Hepatic stellate cell (primary cell): ENCODE measurements at regions not wholly inside any gene's neighbourhood (a gene's known extent, or its start where the extent isn't known, plus 50 kb on each side); places are given as distances from the start of the nearest gene placed in this dataset.

ENCODE experiments used
- DNase-seq: peaks from one replicate; pipeline ENCODE4 v3.0.0; 2011; ENCODE audit warnings: low spot score

GRCh38 chr4:24164054-24164693 lies 274.3 kb upstream of the PPARGC1A start:
- DNase-seq: no peak

DNA sequence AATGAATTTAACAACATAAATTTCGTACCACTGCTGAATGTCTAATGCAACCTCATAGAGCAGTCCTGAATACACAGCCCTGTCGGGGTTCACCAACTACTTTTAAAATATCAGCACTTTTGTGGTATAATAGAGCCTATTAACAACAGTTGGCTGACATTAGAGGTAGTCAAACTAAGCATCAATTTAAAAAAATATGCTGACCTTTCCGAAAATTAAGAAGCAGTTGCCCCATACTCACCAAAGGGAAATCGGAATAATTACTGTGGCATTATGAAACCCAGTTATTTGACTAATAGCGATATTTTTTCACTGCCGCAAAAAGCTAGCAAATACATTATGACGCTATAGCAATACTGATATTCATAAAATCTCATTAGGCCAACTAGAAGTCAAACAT lies 273.5 kb upstream of the PPARGC1A start:
- no peak for DNase-seq

GRCh38 chr4:24160358-24160757 lies 270.5 kb upstream of the PPARGC1A start:
- no peak for DNase-seq

DNA sequence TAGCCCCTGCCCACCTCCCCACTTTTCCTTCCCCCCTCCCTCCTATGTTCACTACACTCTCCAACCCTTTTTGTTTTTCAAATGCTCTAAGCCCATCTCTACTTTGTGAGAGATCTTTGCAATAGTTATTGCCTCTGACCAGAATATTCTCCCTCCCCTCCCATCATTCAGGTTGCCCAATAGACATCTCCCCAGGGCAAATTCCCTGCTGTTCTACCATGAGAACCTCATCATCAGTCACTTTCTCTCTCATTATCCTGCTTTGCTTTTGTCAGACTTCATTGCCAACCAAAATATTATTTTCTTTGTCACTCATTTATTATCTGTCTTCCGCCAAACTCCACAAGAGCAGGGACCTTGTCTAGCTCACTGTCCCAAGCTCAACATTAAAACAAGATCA lies 268.2 kb upstream of the PPARGC1A start:
- no peak for DNase-seq

DNA sequence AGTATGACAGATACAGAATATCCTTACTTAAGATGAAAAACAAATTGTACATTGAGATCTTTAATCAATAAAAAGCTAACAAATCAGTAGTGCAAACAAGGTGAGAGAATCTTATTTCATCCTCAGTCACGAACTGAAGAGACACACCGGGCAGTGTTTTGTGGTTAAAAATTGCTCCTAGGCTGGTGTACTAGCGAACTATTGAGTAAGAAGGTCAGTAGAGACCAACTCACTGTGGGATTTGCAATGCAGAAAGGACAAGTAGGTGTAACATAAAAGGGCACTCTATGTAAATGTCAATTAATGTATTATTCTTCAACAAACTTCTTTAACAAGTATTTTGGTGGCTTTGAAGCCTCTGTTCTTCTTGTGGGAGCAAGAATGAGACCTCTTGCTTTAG lies 260.2 kb upstream of the PPARGC1A start:
- no peak for DNase-seq

DNA sequence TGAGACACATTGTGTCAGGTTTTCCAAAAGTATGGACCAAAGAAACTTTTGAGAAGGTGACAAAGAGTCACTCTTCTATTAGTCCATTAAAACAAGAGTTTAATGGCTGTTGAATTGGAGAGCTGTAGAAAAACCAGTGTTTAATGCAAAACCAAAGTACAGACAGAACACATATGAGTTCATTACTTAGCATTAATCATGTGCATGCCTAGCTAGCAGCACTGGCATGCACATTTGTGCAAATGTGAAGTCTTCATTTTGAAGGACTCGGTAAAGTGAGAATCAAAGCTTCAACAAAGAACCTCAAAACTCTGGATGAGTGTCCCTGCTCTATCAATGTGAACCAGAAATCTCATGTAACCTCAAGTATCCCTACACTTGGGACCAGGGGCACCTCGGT lies 256.3 kb upstream of the PPARGC1A start:
- no peak for DNase-seq

- DNase-seq: no peak
These were observed 255.7 kb upstream of the PPARGC1A start for GRCh38 chr4:24145591-24145990.

GRCh38 chr4:24144381-24144780 lies 254.5 kb upstream of the PPARGC1A start:
- no peak for DNase-seq

GRCh38 chr4:24143741-24144140 lies 253.9 kb upstream of the PPARGC1A start:
- DNase-seq: no peak

- no peak for DNase-seq
These were observed 252.0 kb upstream of the PPARGC1A start for GRCh38 chr4:24141836-24142235.

GRCh38 chr4:24140892-24141291 lies 251.0 kb upstream of the PPARGC1A start:
- no peak for DNase-seq

- DNase-seq: no peak
These were observed 248.1 kb upstream of the PPARGC1A start for GRCh38 chr4:24137671-24138601.

DNA sequence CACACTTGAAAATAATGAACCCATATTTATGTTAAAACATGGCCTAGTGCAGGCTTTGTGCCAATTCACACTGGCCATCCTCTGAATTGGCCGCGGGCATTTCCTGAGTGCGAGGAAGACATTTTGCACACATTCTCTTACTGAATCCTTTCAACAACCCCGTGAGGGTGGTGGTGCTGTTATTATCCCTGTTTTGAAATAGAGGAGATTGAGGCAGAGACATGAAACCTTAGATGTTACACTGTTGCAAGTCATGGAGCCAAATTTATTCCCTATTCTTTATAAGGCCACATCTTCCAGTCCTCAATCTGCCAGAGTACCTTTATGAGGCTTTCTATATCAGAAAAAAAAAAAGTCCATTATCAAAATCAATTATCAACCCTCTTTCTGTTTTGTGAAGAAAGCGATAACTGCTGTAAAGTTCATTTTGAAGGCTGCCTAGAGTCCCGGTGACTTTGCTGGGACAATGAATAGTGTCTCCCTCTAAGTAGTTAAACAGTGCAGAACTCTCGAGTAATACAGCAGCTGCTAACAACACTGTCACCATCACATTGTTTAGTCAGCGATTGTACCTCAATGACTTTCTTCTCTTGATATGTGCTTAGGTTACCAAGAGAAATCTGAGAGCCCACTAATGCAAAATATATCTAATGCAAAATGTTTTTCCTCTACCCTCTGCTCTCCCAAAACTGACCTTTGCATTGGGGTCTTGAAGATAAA lies 242.3 kb upstream of the PPARGC1A start:
- no peak for DNase-seq

DNA sequence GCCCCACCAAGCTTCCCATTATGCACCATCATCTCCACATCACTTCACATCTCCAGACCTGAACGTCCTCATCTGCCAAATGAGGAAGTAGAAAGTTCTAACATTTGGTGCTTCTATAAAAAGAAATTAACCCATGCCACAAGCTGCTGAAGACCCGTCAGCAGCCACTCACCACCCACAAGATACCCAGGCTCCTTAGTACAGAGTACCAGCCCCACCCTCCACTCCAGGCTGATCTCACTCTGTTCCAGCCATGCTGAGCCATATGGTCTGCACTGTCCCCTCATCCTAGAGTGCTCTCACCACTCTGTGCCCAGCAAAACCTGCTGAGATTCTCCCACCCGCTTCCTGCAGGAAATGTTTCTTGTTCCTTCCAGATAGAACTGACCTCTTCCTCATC lies 240.8 kb upstream of the PPARGC1A start:
- DNase-seq: no peak

DNA sequence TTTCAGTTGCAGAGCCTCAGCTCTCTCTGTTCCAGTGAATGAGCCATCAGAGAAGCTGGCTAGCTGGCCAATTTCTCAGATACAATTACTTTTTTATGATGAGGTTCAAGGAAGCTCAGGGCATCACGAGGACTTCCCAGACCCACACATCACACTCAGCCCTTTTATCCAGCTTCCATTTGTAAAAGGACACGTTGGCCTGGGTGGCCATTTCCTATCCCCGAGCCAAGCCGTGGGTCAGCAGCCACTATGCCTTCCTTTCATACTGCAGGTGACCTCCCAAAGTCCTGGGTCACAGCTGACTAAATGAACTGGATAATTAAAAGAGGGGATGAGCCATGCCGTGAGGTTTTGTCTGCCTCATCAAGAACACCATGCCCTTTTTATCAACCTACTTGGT lies 236.9 kb upstream of the PPARGC1A start:
- DNase-seq: no peak

- no peak for DNase-seq
These were observed 231.7 kb upstream of the PPARGC1A start for GRCh38 chr4:24121395-24122175.

DNA sequence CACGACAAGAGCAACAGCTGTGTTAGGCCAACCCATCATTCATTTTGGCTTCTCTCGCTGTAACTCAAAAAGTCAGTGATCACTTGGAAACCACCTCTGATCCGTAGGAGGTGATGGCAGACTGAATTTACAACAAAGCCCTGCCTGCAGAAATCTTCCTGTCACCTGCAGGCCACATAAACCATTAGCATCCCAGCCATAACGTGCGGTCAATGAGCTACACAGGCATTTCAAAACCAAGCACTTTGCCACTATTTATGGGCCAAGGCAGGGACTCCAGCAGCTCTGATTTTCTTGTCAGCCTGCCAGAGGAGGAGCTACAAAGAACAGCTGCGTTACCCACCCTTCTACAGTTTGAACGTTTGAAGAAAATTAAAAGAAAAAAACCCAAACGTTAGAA lies 228.1 kb upstream of the PPARGC1A start:
- no peak for DNase-seq

GRCh38 chr4:24116107-24116506 lies 226.3 kb upstream of the PPARGC1A start:
- no peak for DNase-seq

DNA sequence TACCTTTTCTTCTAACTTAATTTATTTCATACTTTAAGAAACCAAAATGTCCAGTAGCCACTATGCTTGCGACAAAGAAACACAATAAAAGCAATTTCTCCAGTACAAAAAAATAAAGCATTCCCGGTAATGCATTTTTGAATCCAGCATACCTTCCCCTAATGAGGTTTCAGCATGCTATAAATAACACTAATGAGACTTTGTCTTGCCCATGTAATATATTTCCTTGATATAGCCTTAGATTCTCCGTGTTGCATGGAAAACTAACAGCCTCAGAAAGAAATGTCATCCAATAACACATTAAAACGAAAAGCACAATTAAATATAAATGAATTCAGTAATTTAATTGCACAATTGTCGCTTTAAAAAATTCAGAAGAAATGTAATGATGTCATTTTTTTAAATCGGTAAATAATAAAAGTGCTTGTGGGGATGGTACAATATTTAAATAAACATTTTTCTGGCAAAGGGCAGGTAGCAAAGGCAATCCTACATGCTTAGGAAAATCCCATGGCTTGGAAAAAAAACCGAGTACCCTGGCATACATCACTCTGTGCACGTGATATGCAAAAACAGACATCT lies 225.2 kb upstream of the PPARGC1A start:
- DNase-seq: no peak

- no peak for DNase-seq
These were observed 224.6 kb upstream of the PPARGC1A start for GRCh38 chr4:24114444-24114843.

DNA sequence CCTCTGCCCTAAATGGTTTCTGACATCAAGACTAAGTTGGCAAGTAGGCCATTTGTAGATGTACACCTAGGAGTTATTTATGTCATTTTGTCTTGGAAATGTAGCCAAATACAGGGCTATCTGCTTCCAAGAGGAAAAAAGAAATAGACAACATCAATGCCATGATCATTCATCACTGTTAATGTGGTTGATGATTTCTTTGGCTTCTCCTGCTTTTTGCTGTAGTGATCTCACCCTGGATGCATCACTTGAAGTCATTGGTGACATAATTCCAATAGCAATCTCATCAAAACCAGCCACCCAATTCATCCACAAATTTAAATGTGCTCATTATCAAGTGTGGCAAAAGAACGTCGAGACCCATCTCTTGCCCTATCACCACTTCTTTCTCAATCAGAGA lies 222.6 kb upstream of the PPARGC1A start:
- no peak for DNase-seq

DNA sequence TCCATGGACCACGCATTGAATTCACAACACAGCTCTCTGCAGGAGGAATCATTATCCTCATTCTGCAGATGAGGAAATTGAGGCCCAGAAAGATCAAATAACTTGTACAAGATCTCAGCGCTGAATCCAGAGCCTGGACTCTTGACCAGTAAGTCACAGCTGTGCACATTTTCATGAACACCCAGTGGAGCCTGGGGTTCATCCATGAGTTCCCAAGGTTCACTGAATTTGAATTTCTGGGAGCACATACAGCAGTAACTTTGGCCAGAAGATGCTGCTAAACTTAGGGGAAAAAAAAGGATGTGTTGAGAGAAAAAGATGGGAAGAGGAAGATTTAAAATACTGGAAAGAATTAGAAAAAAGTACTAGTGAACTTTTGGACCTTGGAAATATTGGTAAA lies 218.7 kb upstream of the PPARGC1A start:
- DNase-seq: no peak
